ENCODE measurements at regions not wholly inside any gene's neighbourhood (a gene's known extent, or its start where the extent isn't known, plus 50 kb on each side); places are given as distances from the start of the nearest gene placed in this dataset.
"Not testable (repeated sequence)": the region's sequence is repeated elsewhere in the genome, so short reads cannot be mapped to it uniquely, and the experiment has no call there.

GRCh38 chr7:96561892-96562291, 147.8 kb downstream of the SEM1 start:
- no peak for DNase-seq (ENCODE audit: low read depth)

DNA sequence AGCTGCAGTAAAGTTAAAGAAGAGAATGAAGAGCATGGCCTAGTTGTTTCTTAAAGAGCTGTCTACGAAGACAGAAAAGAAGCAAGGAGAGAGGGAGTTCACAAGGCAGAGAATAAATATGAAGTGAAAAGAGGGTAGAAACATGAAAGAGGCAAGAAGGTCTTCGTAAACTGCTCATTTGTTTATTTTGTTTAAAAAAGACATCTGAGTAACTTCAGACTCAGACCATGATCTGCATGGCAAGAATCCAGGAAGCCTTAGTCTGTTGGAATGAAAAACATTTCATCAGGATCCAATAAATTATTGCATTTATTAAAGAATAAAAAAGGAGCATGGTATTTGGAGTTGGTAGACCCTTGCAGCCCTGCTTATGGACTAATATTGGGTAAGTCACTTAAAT, 151.1 kb downstream of the SEM1 start:
- DNase-seq (ENCODE audit: low read depth), result peak; percentile 55

DNA sequence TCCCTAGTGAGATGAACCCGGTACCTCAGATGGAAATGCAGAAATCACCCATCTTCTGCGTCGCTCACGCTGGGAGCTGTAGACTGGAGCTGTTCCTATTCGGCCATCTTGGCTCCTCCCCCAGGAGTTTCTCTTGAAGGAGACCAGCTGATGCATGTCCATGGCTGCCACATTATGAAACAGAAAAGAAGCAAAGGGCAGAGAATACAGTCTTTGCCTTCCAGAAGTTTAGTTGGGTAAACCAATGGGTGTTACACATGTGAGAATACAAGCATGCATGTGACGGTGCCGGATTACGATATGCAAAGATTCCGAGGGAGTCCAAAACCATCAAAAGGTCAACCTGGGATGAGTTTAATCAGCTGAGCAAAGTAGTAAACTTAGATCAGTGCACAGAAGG, 151.6 kb downstream of the SEM1 start:
- no peak for DNase-seq (ENCODE audit: low read depth)

DNA sequence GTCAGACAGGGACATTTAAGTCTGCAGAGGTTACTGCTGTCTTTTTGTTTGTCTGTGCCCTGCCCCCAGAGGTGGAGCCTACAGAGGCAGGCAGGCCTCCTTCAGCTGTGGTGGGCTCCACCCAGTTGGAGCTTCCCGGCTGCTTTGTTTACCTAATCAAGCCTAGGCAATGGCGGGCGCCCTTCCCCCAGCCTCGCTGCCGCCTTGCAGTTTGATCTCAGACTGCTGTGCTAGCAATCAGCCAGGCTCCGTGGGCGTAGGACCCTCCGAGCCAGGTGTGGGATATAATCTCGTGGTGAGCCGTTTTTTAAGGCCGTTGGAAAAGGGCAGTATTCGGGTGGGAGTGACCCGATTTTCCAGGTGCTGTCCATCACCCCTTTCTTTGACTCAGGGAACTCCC, 152.0 kb downstream of the SEM1 start:
- DNase-seq (ENCODE audit: low read depth), result not testable (repeated sequence)

DNA sequence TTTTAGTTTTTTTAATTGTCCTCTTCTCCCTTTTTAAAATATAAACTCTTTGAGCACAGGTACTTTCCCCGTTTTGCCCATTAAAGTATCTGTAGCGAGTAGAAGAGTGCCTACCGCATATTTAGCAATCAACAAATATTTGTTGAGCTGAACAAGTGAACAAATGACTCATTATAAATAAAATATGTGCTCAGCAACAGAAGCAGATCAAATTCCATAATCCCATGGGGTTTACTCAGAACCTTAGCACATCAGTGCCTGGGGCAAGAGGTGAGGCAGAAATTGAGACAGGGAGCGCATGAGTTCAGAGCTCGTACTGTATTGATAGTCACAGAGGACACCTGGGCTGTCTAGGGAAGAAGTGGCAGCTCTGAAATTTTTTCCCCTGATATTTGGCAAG, 161.0 kb downstream of the SEM1 start:
- DNase-seq (ENCODE audit: low read depth), result no peak

- DNase-seq (ENCODE audit: low read depth), result no peak
These were observed 162.3 kb downstream of the SEM1 start for GRCh38 chr7:96547371-96547811.

DNA sequence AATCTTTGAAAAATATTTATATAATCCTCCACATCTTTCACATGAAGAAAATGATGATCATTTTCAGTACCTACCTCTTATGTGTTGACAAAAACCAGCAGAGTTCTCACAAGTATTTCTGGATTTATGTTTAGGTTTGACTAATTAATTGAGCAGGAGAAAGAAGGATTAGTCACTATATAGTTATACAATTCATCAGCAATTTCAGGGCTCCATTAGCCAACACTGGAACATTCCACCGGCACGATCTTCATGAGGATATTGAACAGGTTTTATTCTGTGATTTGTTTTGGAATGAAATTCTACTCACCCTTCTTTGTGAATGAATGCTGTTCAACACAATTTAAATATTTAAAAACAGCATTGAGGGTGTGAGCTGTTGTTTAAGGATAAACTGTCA, 163.2 kb downstream of the SEM1 start:
- no peak for DNase-seq (ENCODE audit: low read depth)

DNA sequence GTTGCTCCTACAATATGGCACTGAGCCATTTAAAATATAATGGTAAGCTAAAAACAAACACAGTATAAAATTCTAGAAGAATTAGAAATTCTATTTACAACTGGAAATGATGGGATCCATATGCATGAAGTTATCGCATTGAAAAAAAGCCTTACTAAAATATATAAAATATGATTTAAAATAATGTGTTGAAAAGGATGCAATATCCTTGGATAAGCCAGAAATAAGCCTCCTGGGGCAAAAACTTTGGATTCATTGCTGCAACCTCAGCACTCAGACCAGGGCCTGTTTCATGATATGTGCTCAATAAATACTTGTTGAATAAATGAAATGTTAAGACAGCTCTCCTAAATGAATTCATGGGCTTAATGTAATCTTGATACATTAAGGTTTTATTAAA, 170.2 kb downstream of the SEM1 start:
- no peak for DNase-seq (ENCODE audit: low read depth)

- no peak for DNase-seq (ENCODE audit: low read depth)
These were observed 171.0 kb downstream of the SEM1 start for GRCh38 chr7:96538632-96539031.

- no peak for DNase-seq (ENCODE audit: low read depth)
These were observed 175.4 kb downstream of the SEM1 start for GRCh38 chr7:96534221-96534620.

- DNase-seq (ENCODE audit: low read depth), result no peak
These were observed 177.2 kb downstream of the SEM1 start for GRCh38 chr7:96532428-96532935.

DNA sequence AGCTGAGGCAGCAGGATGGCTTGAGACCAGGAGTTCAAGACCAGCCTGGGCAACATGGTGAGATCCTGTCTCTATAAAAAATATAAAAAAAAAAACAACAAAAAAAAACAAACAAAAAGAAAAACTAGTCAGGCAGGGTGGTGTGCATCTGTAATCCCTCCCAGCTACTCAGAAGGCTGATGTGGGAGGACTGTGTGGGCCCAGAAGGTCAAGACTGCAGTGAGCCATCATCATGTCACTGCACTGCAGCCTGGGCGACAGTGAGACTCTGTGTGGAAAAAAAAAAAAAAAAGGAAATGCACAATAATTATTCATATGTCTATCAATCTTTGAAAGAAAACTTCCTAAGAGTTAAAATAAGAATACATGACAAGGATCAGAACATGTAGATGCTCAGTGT, 178.3 kb downstream of the SEM1 start:
- no peak for DNase-seq (ENCODE audit: low read depth)

DNA sequence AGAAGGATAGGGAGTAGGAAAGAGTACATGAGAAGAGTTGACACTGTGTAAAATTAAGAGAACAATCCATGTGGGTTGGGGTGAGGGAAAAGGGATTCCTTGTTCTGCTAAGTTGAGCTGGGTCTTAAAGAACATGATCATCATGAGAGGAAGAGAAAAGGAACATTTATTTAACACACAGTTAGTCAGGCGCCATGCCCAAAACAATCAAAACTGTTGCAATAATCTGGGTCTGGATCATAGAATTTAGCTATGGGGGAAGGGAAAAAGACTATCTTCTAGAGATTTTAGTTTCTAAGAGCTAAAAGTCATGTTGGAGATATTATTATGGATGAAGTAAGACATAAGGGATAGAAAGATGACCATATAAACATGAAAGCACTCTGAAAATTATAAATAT, 178.9 kb downstream of the SEM1 start:
- no peak for DNase-seq (ENCODE audit: low read depth)

GRCh38 chr7:96527133-96527827, 182.4 kb downstream of the SEM1 start:
- DNase-seq (ENCODE audit: low read depth), result no peak

GRCh38 chr7:96526496-96526895, 183.2 kb downstream of the SEM1 start:
- no peak for DNase-seq (ENCODE audit: low read depth)

DNA sequence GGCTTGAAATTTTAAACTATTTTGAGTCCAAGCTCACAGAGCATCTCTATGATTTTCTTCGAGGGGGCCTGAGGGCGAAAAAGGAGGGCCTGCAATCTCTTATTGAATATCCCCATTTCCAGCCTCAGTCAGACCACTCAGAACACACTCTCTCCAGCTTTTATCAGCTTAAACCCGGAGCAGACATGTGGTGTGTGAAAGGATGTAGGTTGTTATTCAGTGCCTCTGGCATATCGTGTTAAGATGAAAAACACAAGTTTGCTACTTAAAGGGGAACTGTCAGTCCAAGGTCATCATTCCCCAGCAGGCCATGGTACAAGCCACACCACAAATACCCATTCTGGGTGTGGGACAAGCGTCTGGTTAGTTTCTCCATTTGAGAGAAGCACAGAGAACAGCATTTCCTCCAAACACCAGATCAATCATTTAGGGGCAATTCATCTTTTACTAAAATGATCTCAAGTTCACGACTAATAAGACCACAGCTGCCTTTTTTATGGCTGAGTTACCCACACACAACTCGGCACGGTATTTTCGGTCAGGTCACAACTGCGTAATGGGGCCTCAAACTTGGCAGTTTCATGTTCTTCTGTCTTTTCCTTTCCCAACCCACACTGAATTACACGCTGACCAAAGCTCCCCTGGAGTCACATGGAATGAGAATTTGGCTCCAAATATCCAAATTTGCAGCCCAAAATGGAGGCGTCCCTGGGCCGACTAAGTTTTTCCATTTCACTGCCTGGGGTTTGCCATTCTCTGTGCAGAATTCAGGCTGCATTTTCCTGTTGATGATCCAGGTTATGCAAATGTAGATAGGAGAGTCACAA, 188.4 kb downstream of the SEM1 start:
- DNase-seq (ENCODE audit: low read depth), result no peak

- DNase-seq (ENCODE audit: low read depth), result peak; percentile 64
These were observed 186.5 kb upstream of the SLC25A13 start for GRCh38 chr7:96508371-96508770.

DNA sequence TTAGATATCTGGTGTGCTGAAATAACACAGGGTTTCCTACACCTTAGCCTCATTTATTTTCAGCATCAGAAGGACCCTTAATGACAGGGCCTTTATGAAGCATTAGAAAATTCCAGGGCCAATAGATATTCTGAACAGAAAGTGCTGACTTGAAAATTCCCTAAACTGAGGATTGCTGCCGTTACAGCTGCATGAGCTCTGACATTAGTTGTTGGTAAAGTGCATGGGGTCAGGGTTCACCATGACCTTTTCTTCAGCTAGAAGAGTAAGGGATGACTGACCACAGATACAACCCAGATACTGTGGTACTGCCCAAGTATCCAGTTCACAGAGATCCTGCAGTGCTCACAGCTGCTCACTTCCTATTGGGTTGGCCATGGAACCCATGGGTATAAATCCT, 181.7 kb upstream of the SLC25A13 start:
- no peak for DNase-seq (ENCODE audit: low read depth)

DNA sequence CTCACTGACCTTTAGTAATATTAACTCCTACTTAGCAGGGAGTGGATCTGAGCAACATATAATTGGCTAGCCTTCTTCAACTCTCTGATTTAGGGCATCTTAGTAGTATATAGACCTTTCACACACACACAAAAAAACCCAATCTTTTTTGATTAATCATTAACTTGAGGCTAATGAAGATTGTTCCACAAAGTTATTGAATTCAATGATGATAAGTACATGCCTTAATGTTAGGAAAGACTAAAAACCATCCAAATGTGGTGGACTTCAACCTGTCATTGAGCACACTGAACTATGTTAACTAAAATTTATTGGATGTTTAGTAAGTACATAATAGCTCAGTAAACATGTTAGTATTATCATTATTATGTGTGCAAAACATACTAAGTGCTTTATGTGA, 179.4 kb upstream of the SLC25A13 start:
- DNase-seq (ENCODE audit: low read depth), result no peak

DNA sequence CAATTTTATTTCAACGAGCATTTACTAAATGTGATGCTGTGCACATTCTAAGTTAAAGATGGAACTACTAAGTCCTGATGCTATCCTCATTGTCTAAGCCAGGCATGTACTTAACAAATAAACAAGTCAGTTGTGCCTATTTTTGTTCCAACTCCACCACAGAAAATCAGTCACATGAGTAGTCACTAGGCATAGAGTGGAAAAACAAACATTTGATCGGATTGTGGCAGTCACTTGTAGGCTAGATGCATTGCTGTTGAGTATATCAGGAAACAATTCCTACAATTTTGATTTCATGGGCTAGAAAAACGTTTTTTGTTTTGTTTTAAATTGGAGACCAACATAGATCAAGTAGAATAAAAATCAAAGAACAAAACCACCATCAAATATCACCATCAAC, 177.6 kb upstream of the SLC25A13 start:
- DNase-seq (ENCODE audit: low read depth), result no peak

DNA sequence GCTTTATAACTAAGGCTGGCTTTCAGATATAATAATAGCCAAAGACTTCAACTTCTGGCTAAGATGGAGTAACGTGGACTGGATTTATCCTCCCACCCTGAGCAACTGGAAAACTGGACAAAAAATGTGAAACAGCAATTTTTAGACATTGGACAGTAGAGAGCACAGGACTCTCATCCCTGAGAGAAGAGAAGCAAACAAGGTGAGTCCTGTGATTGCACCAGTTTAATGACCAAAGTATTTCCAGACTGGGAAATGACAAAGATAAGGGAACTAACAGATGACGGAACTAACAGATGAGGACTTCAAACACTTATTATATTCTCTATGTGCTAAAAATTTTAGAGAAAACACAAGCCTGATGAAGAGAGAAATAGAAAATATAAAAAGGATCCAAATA, 175.7 kb upstream of the SLC25A13 start:
- no peak for DNase-seq (ENCODE audit: low read depth)

DNA sequence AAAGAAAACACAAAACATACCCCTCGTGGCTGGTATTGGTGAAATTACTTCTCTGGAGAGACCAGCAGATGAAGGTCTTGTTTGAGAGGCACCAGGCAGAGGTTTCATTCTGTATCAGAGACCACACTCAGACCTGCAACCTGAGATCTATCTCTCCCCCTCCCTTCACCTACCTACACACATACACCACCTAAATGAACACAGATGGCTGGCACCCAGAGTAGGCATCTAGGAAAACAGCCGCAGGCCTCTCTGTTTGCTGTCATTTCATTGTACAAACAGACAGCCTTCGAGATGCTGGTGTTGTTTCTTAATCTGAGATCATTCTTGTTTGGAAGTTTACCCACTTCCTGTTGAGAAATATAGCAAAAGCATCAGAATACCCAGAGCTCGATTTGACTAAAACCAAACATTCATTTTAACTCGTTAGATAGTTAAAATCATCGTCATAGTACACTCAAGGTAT, 173.9 kb upstream of the SLC25A13 start:
- no peak for DNase-seq (ENCODE audit: low read depth)

- no peak for DNase-seq (ENCODE audit: low read depth)
These were observed 164.8 kb upstream of the SLC25A13 start for GRCh38 chr7:96486681-96487080.
